ENCODE measurements at regions not wholly inside any gene's neighbourhood (a gene's known extent, or its start where the extent isn't known, plus 50 kb on each side); places are given as distances from the start of the nearest gene placed in this dataset.

DNA sequence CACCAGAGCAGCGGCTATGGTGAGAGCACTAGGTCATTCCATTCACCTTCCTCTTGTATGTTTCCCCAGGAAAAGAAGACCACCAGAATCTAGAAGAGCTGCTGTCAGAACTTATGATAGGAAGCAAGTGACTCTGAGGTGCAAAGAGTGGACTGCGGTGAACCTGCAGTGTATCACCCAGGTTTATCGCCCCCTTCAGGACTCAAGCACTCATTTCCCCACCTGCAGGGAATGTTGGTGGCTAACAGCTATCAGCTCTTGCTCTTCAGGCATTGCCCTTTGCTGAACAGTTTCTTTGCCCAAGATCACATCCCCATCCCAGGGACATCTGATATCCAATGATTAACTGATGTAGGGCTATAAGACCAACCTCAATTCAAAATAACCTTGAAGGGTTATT is 66.3 kb upstream of the IL6 start:
- TF ChIP-seq, protein P1, sequence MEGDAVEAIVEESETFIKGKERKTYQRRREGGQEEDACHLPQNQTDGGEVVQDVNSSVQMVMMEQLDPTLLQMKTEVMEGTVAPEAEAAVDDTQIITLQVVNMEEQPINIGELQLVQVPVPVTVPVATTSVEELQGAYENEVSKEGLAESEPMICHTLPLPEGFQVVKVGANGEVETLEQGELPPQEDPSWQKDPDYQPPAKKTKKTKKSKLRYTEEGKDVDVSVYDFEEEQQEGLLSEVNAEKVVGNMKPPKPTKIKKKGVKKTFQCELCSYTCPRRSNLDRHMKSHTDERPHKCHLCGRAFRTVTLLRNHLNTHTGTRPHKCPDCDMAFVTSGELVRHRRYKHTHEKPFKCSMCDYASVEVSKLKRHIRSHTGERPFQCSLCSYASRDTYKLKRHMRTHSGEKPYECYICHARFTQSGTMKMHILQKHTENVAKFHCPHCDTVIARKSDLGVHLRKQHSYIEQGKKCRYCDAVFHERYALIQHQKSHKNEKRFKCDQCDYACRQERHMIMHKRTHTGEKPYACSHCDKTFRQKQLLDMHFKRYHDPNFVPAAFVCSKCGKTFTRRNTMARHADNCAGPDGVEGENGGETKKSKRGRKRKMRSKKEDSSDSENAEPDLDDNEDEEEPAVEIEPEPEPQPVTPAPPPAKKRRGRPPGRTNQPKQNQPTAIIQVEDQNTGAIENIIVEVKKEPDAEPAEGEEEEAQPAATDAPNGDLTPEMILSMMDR (IDR thresholded peaks at IDR 0.05): no peak
- TF ChIP-seq POLR2A (IDR thresholded peaks at IDR 0.05): no peak

Data from thyroid gland (tissue), 4 donors.